ENCODE measurements at regions not wholly inside any gene's neighbourhood (a gene's known extent, or its start where the extent isn't known, plus 50 kb on each side); places are given as distances from the start of the nearest gene placed in this dataset.

- Histone ChIP-seq H3K79me2 (ENCODE audit: insufficient read depth, low read length) (no peaks in the 10 kb centered on the region), H2AFZ (ENCODE audit: low read length) (no peak overlapping the region), H3K9ac (ENCODE audit: insufficient read depth, low read depth, low read length) (no peak overlapping the region), H3K4me1 (ENCODE audit: insufficient read depth, low read length) (no peaks in the 10 kb centered on the region), H3K27me3 (ENCODE audit: control insufficient read depth in 1 of 2, insufficient read depth in 2 of 2, low read length in 2 of 2) (no peaks in the 10 kb centered on the region), H3K27ac (ENCODE audit: extremely low read length, insufficient read depth, low read length) (no peak overlapping the region), H3K9me3 (ENCODE audit: low read length) (no peaks in the 10 kb centered on the region), H3K4me3 (replicated peaks in 1 of 3; ENCODE audit: insufficient read depth in 1 of 3, low read depth in 2 of 3, low read length in 3 of 3) (no peak overlapping the region), H3K36me3 (replicated peaks in 1 of 2; ENCODE audit: control insufficient read depth in 1 of 2, insufficient read depth in 2 of 2, low read length in 2 of 2) (no peaks in the 10 kb centered on the region), H3K4me2 (ENCODE audit: low read depth, low read length) (no peak overlapping the region), H4K20me1 (ENCODE audit: insufficient read depth, low read length) (no peaks in the 10 kb centered on the region)
- no TSS peak for BruUV-seq (replicated peaks)
- TF ChIP-seq PAF1 (CRISPR knock-in tag; IDR thresholded peaks at IDR 0.05) (no peak), ZBTB49 (CRISPR knock-in tag; IDR thresholded peaks at IDR 0.05; ENCODE audit: borderline replicate concordance) (no peak), SIN3A (IDR thresholded peaks at IDR 0.05; ENCODE audit: borderline replicate concordance, low read depth, low read length) (no peak), KLF6 (CRISPR knock-in tag; IDR thresholded peaks at IDR 0.05) (no peak), ZBED4 (CRISPR knock-in tag; IDR thresholded peaks at IDR 0.05; ENCODE audit: borderline replicate concordance) (no peak)
- ChIA-PET CTCF (ENCODE audit: low intra/inter-chr PET ratio, low total read pairs) (no interaction called here), POLR2A (no interaction called here)
- in situ Hi-C loops (cut with HindIII; ENCODE audit: extremely low pct_ligation_motif_present, low pct_unique_long_range_greater_than_20kb) (no loop called here), intact Hi-C loops (cut with micrococcal nuclease; ENCODE audit: unreplicated experiment) (no loop called here)
- 0% methylated on average over 1 of the region's 1 CpG for WGBS (ENCODE audit: low lambda C conversion rate)
- FAIRE-seq (no peak), ATAC-seq (no peak), DNase-seq (ENCODE audit: low spot score) (no peak)
Observed at GRCh38 chr9:31188496-31188895, 1195.9 kb upstream of the ACO1 start.
